HG02610 (cell line): ENCODE measurements at regions not wholly inside any gene's neighbourhood (a gene's known extent, or its start where the extent isn't known, plus 50 kb on each side); places are given as distances from the start of the nearest gene placed in this dataset.
A peak's percentile ranks its signal among the peaks of the same experiment; 100 is the strongest.

Experiments used
- ATAC-seq: cut with Tn5 transposase; IDR thresholded peaks from one replicate; pipeline ENCODE4 v1.9.1; 2021; ENCODE audit warnings: mild to moderate bottlenecking, moderate library complexity; ENCODE audit not compliant: unreplicated experiment

- no peak for ATAC-seq
These were observed 277.4 kb upstream of the LRRC7 start for GRCh38 chr1:69290291-69290690.

- no peak for ATAC-seq
These were observed 276.2 kb upstream of the LRRC7 start for GRCh38 chr1:69291541-69291940.

- ATAC-seq: no peak
These were observed 274.9 kb upstream of the LRRC7 start for GRCh38 chr1:69292833-69293232.

- no peak for ATAC-seq
These were observed 273.6 kb upstream of the LRRC7 start for GRCh38 chr1:69294171-69294570.

- ATAC-seq: no peak
These were observed 272.5 kb upstream of the LRRC7 start for GRCh38 chr1:69295265-69295664.

GRCh38 chr1:69305621-69306020 lies 262.1 kb upstream of the LRRC7 start:
- ATAC-seq: no peak

GRCh38 chr1:69312055-69312732 lies 255.5 kb upstream of the LRRC7 start:
- no peak for ATAC-seq

GRCh38 chr1:69313118-69313517 lies 254.6 kb upstream of the LRRC7 start:
- ATAC-seq: no peak

- ATAC-seq: no peak
These were observed 252.3 kb upstream of the LRRC7 start for GRCh38 chr1:69315416-69315815.

- peak; percentile 44 for ATAC-seq
These were observed 251.9 kb upstream of the LRRC7 start for GRCh38 chr1:69315823-69316222.

- peak; percentile 58 for ATAC-seq
These were observed 248.4 kb upstream of the LRRC7 start for GRCh38 chr1:69319287-69319686.

- peak; percentile 79 for ATAC-seq
These were observed 246.9 kb upstream of the LRRC7 start for GRCh38 chr1:69320757-69321211.

- ATAC-seq: no peak
These were observed 246.4 kb upstream of the LRRC7 start for GRCh38 chr1:69321311-69321710.

- ATAC-seq: no peak
These were observed 239.5 kb upstream of the LRRC7 start for GRCh38 chr1:69328186-69328585.

GRCh38 chr1:69363236-69363635 lies 204.5 kb upstream of the LRRC7 start:
- ATAC-seq: no peak

GRCh38 chr1:69373520-69373919 lies 194.2 kb upstream of the LRRC7 start:
- no peak for ATAC-seq

GRCh38 chr1:69376408-69376807 lies 191.3 kb upstream of the LRRC7 start:
- no peak for ATAC-seq

GRCh38 chr1:69377507-69377906 lies 190.2 kb upstream of the LRRC7 start:
- ATAC-seq: no peak

- ATAC-seq: no peak
These were observed 179.7 kb upstream of the LRRC7 start for GRCh38 chr1:69388044-69388443.

GRCh38 chr1:69400128-69400527 lies 167.6 kb upstream of the LRRC7 start:
- ATAC-seq: no peak

GRCh38 chr1:69401879-69402278 lies 165.8 kb upstream of the LRRC7 start:
- ATAC-seq: no peak

- ATAC-seq: no peak
These were observed 163.9 kb upstream of the LRRC7 start for GRCh38 chr1:69403756-69404320.

- no peak for ATAC-seq
These were observed 163.2 kb upstream of the LRRC7 start for GRCh38 chr1:69404486-69404885.
